ENCODE measurements at regions not wholly inside any gene's neighbourhood (a gene's known extent, or its start where the extent isn't known, plus 50 kb on each side); places are given as distances from the start of the nearest gene placed in this dataset.

DNA sequence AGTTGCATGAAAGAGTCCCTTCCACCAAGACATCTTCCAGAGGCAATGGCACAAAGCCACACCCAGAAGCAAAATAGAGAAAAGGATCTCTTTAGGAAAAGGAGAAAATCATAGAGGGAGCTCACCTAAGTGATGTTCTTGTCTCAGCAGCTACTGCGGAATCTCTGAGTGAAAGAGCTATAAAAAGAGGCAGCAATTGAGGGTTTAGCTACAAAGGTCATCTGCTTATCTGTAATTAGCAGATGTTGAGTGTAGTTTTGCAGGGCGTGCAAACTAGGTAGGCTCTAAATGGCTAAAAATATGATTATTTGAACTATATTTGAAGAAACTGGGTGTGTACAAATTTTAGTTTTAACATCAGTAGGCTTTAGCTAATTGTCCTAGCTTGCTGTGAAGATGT, 276.0 kb downstream of the HS3ST1 start:
- no peaks in the 10 kb centered on the region for H3K4me1 Mint-ChIP-seq (ENCODE audit: low read depth)
- no peak overlapping the region for H3K27ac Mint-ChIP-seq
- no peaks in the 10 kb centered on the region for H3K36me3 Mint-ChIP-seq (ENCODE audit: low read depth)
- intact Hi-C loops (cut with micrococcal nuclease), result no loop called here
- no peaks in the 10 kb centered on the region for H3K9me3 Mint-ChIP-seq
- H3K4me3 Mint-ChIP-seq, result no peak overlapping the region
- no peaks in the 10 kb centered on the region for H3K27me3 Mint-ChIP-seq

DNA sequence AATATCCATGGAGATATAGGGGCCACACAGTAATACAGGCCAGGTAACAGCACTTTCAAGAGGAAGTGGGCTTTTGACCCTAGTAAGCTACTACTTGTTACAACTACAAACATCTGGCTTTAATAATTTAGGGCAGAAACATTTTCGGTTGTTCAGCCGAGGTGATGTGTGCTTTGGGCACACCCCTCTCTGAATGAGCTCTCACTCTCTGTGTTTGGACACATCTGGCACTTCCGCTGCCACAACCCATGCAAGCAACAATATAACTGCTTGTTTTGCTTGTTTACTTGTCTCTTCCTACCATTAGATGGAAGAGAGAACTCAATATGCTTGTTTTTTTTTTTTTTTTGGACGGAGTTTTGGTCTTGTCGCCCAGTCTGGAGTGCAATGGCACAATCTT, 277.2 kb downstream of the HS3ST1 start:
- H3K27me3 Mint-ChIP-seq, result no peaks in the 10 kb centered on the region
- no peak overlapping the region for H3K27ac Mint-ChIP-seq
- H3K4me1 Mint-ChIP-seq (ENCODE audit: low read depth), result no peaks in the 10 kb centered on the region
- no peaks in the 10 kb centered on the region for H3K9me3 Mint-ChIP-seq
- no peak overlapping the region for H3K4me3 Mint-ChIP-seq
- H3K36me3 Mint-ChIP-seq (ENCODE audit: low read depth), result no peaks in the 10 kb centered on the region
- intact Hi-C loops (cut with micrococcal nuclease), result no loop called here

DNA sequence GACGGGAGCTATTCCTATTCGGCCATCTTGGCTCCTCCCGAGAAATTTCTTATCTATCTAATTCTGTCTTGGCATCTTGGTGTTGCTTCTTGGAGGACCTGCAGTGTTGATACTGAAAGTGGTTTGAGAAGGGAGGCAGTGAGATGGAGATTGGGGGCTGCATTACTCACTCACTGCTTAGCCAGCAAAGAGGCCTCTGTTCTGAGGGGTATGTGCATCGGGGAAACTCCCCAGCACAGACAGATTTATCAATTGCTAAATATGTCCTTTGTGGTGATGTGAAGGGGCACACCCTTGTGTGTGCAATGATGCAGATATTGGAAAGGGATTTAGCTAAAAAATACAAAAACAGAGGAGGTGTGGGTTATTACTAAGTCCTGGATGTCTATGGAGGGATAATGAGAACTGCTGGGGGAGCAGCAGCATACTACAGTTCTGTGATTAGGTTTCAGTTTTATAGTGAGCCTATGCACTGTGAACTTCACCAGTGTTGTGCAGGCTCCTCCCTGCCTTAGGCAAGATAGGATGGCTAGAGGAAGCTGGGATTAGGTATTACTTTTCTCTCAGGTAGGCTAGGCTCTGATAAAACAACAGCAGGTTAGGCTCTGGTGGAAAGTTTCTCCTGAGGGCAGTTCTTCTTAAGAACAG, 279.0 kb downstream of the HS3ST1 start:
- Mint-ChIP-seq H3K27me3 (no peaks in the 10 kb centered on the region), H3K36me3 (ENCODE audit: low read depth) (no peaks in the 10 kb centered on the region), H3K27ac (no peak overlapping the region), H3K4me3 (no peak overlapping the region), H3K4me1 (ENCODE audit: low read depth) (no peaks in the 10 kb centered on the region), H3K9me3 (no peaks in the 10 kb centered on the region)
- intact Hi-C loops (cut with micrococcal nuclease), result no loop called here

DNA sequence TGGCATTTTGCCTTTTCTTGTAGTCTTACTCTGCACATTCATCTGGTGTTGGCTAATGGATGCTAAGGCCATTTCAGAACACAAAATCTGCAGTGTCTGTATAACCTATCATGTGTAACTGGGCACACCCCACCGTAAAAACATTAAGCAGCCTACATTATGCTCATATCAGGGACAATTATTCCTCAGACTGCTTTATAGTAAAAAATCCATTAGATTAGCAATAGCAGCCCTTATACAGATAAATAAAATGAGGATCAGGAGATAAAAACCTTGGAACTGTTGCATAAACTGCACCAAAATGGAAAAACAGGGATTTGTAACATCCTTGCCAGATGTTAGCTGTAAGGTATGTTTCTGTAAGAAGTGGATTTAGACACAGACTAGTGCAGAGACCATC, 288.8 kb downstream of the HS3ST1 start:
- H3K36me3 Mint-ChIP-seq (ENCODE audit: low read depth), result no peaks in the 10 kb centered on the region
- H3K27me3 Mint-ChIP-seq, result no peaks in the 10 kb centered on the region
- H3K4me3 Mint-ChIP-seq, result no peak overlapping the region
- H3K9me3 Mint-ChIP-seq, result peaks cover 9% of the 10 kb centered on the region
- H3K4me1 Mint-ChIP-seq (ENCODE audit: low read depth), result no peaks in the 10 kb centered on the region
- no peak overlapping the region for H3K27ac Mint-ChIP-seq
- intact Hi-C loops (cut with micrococcal nuclease), result no loop called here

DNA sequence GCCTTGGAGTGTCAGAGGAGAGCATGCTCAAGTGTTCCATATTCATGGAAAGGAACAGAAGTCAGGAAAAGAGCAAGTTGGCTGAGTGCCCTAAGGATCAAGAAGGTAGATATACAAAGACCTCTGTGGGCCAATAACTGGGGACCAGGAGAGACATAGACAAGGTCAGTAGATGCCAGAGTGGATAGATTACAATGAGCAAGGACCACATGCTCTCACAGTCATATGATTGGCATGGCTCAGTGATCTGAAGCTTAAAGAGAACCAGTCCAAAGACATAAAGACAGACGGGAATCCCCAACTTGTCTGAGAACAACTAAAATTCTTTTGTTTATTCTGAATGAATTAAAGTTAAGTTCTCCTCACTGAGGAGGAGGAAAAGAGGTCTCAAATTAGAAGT, 289.7 kb downstream of the HS3ST1 start:
- Mint-ChIP-seq H3K9me3 (peaks cover 9% of the 10 kb centered on the region), H3K27ac (no peak overlapping the region), H3K36me3 (ENCODE audit: low read depth) (no peaks in the 10 kb centered on the region), H3K4me3 (no peak overlapping the region), H3K4me1 (ENCODE audit: low read depth) (no peaks in the 10 kb centered on the region), H3K27me3 (no peaks in the 10 kb centered on the region)
- intact Hi-C loops (cut with micrococcal nuclease), result no loop called here

DNA sequence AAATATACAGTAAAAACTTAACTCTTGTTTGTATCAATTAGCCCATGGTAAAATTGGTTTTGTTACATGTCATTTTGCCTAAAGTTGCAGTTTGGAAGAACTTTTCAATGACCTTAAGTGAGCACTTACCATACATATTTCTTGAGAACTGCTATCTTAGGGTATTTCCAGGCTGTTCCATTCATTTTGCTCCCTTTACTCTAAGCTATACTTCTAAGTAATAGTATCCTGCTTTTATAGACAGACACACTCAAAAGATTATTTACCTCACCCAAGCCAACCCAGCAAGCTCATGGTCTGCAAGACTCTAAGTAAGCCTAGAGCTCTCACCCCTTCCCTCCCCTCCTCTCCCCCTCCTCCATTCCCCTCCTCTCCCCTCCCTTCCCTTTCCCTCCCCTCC, 294.0 kb downstream of the HS3ST1 start:
- no peaks in the 10 kb centered on the region for H3K4me1 Mint-ChIP-seq (ENCODE audit: low read depth)
- H3K27me3 Mint-ChIP-seq, result no peaks in the 10 kb centered on the region
- no peak overlapping the region for H3K27ac Mint-ChIP-seq
- H3K9me3 Mint-ChIP-seq, result peaks cover 7% of the 10 kb centered on the region
- intact Hi-C loops (cut with micrococcal nuclease), result no loop called here
- H3K36me3 Mint-ChIP-seq (ENCODE audit: low read depth), result no peaks in the 10 kb centered on the region
- no peak overlapping the region for H3K4me3 Mint-ChIP-seq

DNA sequence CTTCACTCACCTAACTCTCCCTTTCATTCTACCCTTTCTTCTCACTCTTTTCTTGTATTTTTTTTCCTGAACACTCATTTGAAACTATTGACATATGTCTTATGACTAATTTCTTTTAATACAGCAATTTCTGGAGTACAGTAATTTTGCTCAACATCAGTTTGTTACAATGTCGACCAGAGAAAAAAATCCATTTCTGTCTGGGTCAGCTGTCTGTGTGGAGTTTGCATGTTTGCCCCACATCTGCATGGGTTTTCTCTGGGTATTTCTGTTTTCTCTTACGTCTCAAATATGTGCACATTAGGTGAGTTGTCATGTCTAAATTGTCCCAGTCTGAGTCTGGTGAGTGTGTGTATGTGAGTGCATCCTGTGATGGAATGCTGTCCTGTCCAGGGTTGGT, 294.8 kb downstream of the HS3ST1 start:
- Mint-ChIP-seq H3K36me3 (ENCODE audit: low read depth) (no peaks in the 10 kb centered on the region), H3K4me3 (no peak overlapping the region), H3K9me3 (peaks cover 7% of the 10 kb centered on the region), H3K27me3 (no peaks in the 10 kb centered on the region), H3K27ac (no peak overlapping the region), H3K4me1 (ENCODE audit: low read depth) (no peaks in the 10 kb centered on the region)
- intact Hi-C loops (cut with micrococcal nuclease), result no loop called here

DNA sequence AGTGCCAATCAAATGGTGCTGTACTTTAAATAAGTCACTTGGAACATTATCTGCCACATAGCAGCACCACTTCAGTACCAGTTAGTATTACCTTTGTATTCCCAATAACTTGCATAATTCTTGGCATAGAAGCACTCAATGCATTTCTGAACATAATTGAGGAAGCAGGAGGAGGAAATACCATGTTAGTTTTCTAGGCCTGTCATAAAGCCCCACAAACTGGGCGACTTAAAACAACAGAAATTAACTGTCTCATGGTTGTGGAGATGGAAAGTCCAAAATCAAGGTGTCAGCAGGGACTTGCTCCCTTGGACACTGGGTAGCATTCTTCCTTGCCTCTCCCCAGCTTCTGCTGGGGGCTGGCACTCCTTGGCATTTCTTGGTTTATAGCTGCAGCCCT, 296.2 kb downstream of the HS3ST1 start:
- no peaks in the 10 kb centered on the region for H3K27me3 Mint-ChIP-seq
- no peaks in the 10 kb centered on the region for H3K4me1 Mint-ChIP-seq (ENCODE audit: low read depth)
- H3K4me3 Mint-ChIP-seq, result no peak overlapping the region
- intact Hi-C loops (cut with micrococcal nuclease), result no loop called here
- no peak overlapping the region for H3K27ac Mint-ChIP-seq
- H3K36me3 Mint-ChIP-seq (ENCODE audit: low read depth), result no peaks in the 10 kb centered on the region
- peaks cover 13% of the 10 kb centered on the region for H3K9me3 Mint-ChIP-seq

DNA sequence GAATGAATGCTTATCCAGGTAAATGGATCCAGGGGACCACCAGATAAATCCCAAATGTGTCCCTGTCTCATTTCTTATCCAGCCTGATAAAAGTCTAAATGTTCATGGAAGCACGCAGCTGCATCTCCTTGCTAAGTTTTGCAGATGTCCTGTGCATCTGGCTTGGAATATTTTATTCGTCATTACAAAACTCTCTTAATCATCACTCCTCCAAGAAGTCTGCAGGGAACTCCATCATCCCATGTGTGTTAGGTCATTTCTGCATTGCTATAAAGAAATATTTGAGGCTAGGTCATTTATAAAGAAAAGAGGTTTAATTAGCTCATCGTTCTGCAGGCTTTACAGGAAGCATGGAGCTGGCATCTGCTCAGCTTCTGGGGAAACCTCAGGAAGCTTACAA, 297.2 kb downstream of the HS3ST1 start:
- Mint-ChIP-seq H3K4me3 (no peak overlapping the region), H3K27me3 (no peaks in the 10 kb centered on the region), H3K9me3 (peaks cover 15% of the 10 kb centered on the region), H3K36me3 (ENCODE audit: low read depth) (no peaks in the 10 kb centered on the region), H3K27ac (no peak overlapping the region), H3K4me1 (ENCODE audit: low read depth) (no peaks in the 10 kb centered on the region)
- intact Hi-C loops (cut with micrococcal nuclease), result no loop called here

DNA sequence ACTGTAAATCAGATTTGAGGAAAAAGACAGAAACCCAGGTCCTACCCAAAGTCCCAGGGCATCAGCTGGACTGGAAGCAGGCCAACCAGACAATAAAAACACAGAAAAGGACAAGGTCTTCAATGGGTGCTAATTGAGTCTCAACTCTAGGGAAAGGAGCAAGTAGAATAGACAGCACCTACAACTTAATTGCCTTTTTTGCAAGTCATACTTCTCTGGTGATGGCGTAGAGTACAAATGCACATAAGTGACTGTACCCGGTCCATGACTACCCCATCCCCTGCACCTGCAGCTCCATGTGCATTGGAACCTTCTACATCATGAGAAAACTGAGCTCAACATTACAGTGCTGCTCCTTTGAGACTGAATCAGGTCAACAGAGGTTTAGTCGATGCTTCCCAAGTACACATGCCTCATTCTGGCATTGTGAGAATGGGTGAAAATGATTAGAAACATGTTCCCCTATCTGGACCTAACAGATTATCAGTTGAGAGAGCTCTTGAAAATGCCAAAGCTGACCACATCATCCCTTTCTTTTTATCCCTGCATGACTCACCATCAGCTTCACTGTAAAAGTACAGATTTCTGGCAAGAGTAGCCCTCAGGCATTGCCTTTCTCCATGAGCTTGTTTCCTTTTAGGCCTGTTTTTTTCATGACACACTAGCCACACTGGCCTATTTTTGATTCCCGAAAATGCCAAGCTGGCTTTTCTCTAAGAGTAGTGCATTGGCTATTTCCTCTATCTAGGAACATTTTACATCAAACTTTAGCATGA, 298.3 kb downstream of the HS3ST1 start:
- intact Hi-C loops (cut with micrococcal nuclease), result no loop called here
- H3K9me3 Mint-ChIP-seq, result peaks cover 15% of the 10 kb centered on the region
- H3K27me3 Mint-ChIP-seq, result no peaks in the 10 kb centered on the region
- H3K4me3 Mint-ChIP-seq, result no peak overlapping the region
- H3K27ac Mint-ChIP-seq, result no peak overlapping the region
- H3K36me3 Mint-ChIP-seq (ENCODE audit: low read depth), result no peaks in the 10 kb centered on the region
- H3K4me1 Mint-ChIP-seq (ENCODE audit: low read depth), result no peaks in the 10 kb centered on the region

DNA sequence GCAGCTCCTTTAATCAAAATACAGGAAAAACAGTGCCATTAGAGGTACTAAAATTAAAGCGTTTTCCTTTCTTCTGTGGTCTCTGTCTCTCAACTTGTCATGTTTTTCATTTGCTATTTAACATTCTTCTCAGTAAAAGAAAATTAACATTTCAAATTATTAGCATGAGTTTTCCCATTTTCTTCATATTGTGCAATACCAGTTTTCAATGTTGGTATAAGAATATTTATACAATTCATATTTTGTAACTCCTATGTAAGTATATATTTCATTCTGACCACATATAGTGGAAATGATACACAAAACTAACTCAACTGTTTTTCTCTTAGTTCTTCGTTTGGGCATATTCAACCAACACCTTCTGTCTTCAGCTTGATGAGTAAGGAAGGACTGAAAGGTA, 308.3 kb downstream of the HS3ST1 start:
- Mint-ChIP-seq H3K4me1 (ENCODE audit: low read depth) (peaks cover 5% of the 10 kb centered on the region), H3K27me3 (no peaks in the 10 kb centered on the region), H3K9me3 (no peaks in the 10 kb centered on the region), H3K36me3 (ENCODE audit: low read depth) (no peaks in the 10 kb centered on the region), H3K27ac (no peak overlapping the region), H3K4me3 (no peak overlapping the region)
- intact Hi-C loops (cut with micrococcal nuclease), result no loop called here

DNA sequence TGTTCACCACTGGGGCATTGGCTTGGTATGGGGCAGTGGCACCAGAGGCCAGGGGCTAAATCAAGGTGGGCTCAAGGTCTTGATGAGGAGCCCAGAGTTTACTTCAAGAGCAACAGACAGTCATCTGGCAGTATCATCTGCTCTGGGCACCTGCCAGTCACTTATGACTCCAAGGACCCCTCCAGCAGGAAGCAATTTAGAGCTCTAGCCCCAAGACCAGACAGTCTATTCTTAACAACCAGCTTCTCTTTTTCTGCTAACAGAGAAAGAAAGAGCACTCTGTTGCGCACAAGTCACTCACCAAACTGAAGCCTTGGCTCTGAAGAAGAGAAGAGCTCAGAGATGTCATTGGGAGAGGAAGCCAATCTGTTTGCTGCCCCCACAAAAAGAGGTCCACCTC, 309.2 kb downstream of the HS3ST1 start:
- intact Hi-C loops (cut with micrococcal nuclease), result no loop called here

DNA sequence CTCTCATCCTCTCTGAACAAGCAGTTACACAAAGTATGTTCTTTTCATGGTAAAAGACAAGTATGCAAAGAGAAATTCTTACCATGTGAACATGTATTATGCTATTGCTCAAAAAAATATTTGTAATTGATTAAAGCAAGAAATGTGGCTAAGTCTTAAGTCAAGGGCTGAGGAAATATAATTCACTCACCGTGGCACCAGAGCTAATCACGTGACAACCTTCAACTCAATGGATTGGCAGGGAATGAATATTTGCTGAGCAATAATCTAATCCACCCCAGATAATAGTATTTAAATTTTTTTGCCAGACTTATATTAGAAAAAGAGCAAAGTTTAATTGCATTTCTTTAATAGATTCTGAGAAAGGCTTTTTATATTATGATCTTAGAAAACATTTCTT, 310.2 kb downstream of the HS3ST1 start:
- Mint-ChIP-seq H3K27me3 (no peaks in the 10 kb centered on the region), H3K4me1 (ENCODE audit: low read depth) (peaks cover 5% of the 10 kb centered on the region), H3K27ac (no peak overlapping the region), H3K4me3 (no peak overlapping the region), H3K9me3 (no peaks in the 10 kb centered on the region), H3K36me3 (ENCODE audit: low read depth) (no peaks in the 10 kb centered on the region)
- intact Hi-C loops (cut with micrococcal nuclease), result no loop called here

More for the DNA sequence above, 309.2 kb downstream of the HS3ST1 start:
- Mint-ChIP-seq H3K4me1 (ENCODE audit: low read depth) (peaks cover 5% of the 10 kb centered on the region), H3K36me3 (ENCODE audit: low read depth) (no peaks in the 10 kb centered on the region), H3K9me3 (no peaks in the 10 kb centered on the region), H3K27me3 (no peaks in the 10 kb centered on the region), H3K4me3 (no peak overlapping the region), H3K27ac (no peak overlapping the region)

DNA sequence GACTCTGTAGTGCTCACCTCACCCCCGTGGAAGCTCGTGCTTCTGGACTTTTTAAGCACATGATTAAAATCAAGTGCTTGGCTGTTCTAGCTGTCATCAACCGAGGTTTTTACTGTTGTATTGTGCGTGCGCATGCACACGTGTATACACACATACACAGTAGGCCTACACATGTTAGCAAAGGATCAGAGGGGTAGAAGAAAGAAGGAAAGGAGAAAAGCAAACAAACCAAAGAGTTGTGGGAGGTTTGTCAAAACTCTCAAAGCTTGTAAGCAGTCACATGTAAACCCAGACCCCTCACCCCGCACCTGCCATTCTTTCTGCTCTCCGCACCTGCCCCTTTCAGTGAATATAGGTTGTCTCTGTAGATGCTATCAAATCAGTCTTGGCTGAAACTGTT, 311.8 kb downstream of the HS3ST1 start:
- H3K4me3 Mint-ChIP-seq, result no peak overlapping the region
- no peaks in the 10 kb centered on the region for H3K9me3 Mint-ChIP-seq
- H3K27ac Mint-ChIP-seq, result no peak overlapping the region
- no peaks in the 10 kb centered on the region for H3K27me3 Mint-ChIP-seq
- intact Hi-C loops (cut with micrococcal nuclease), result no loop called here
- peaks cover 5% of the 10 kb centered on the region for H3K4me1 Mint-ChIP-seq (ENCODE audit: low read depth)
- H3K36me3 Mint-ChIP-seq (ENCODE audit: low read depth), result no peaks in the 10 kb centered on the region

DNA sequence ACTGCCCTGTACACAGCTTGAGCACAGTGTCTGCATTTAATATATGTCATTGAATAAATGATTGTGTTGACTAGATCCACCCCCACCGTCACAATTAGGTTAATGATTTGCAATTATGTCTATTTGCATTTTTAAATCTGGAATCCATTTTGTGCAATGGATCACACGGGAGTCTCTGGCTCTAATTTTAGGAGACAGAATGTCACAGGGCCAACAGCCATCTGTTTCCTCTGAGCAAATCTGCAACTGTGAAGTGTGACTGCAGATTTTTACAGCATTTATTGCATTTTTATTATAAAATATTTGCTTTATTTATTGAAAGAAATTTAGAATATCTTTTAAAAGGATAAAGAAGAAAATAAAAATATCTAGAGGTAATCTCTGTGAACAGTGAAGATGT, 316.8 kb downstream of the HS3ST1 start:
- Mint-ChIP-seq H3K4me1 (ENCODE audit: low read depth) (peaks cover 7% of the 10 kb centered on the region), H3K27me3 (no peaks in the 10 kb centered on the region), H3K36me3 (ENCODE audit: low read depth) (no peaks in the 10 kb centered on the region), H3K9me3 (no peaks in the 10 kb centered on the region), H3K4me3 (no peak overlapping the region), H3K27ac (no peak overlapping the region)
- intact Hi-C loops (cut with micrococcal nuclease), result no loop called here
